Esophagus squamous epithelium (tissue), 5 donors: ENCODE measurements at regions not wholly inside any gene's neighbourhood (a gene's known extent, or its start where the extent isn't known, plus 50 kb on each side); places are given as distances from the start of the nearest gene placed in this dataset.

Experiments
- DNase-seq: peaks from one replicate; lab custom pipeline; 2025; lab: John Stamatoyannopoulos, UW
- H3K27ac ChIP-seq, 4 donors: fragments of 200-600 bp; sonication (generic); one replicate each; pipeline ENCODE4 v1.5.1; 2016 to 2019; ENCODE audit warnings: mild to moderate bottlenecking in 1 of 4
- H3K27me3 ChIP-seq, 4 donors: fragments of 200-600 bp; sonication (generic); 1 replicate in 3 of 4; 2 replicates in 1 of 4; pipeline versions ENCODE4 v1.5.1 to v1.6.0; 2017 to 2021; ENCODE audit warnings: antibody characterized with exemption in 1 of 4
- H3K36me3 ChIP-seq, 3 donors: fragments of 200-600 bp; sonication (generic); one replicate each; pipeline ENCODE4 v1.5.1; 2016 to 2019
- H3K4me1 ChIP-seq, 3 donors: fragments of 200-600 bp; sonication (generic); one replicate each; pipeline ENCODE4 v1.5.1; 2017 to 2019
- H3K4me3 ChIP-seq, 4 donors: fragments of 200-600 bp; sonication (generic); 1 replicate in 3 of 4; 2 replicates in 1 of 4; pipeline ENCODE4 v1.5.1; 2016 to 2019; ENCODE audit warnings: mild to moderate bottlenecking in 2 of 4, moderate library complexity in 1 of 4
- H3K9me3 ChIP-seq, 3 donors: fragments of 200-600 bp; sonication (generic); one replicate each; pipeline ENCODE4 v1.5.1; 2016 to 2019
- CTCF ChIP-seq, 6 experiments: fragments of 450-650 bp in 4 of 6; fragments of 200-600 bp in 2 of 6; sonication (generic) in 2 of 6; IDR thresholded peaks; one replicate each; pipeline ENCODE4 v1.5.1; 2016 to 2019; ENCODE audit warnings: antibody characterized with exemption in 6 of 6, mild to moderate bottlenecking in 4 of 6, moderate library complexity in 4 of 6
- POLR2A ChIP-seq, 4 donors: fragments of 450-650 bp; IDR thresholded peaks; one replicate each; pipeline ENCODE4 v1.6.1; 2017; ENCODE audit warnings: antibody characterized with exemption in 4 of 4, mild to moderate bottlenecking in 4 of 4, moderate library complexity in 3 of 4
- WGBS, 2 donors: methylation state at CpG; one replicate each; pipeline ENCODE4 v1.1.5; 2018; 5-methylcytosine and 5-hydroxymethylcytosine counted together
- intact Hi-C: fragments of 100-400 bp; cut with DNase I; formaldehyde crosslinking; loops from one replicate; pipeline ENCODE4 v1.15.0; 2022
- donor health status: DM: yes; HTN: yes; CAD: no.

- no peaks in the 10 kb centered on the region for H3K9me3 ChIP-seq
- intact Hi-C loops, result no loop called here
- H3K36me3 ChIP-seq, result no peaks in the 10 kb centered on the region
- WGBS, 2 donors, result 26 to 35% methylated on average over 2 of the region's 2 CpGs
- DNase-seq, result no peak
- H3K4me1 ChIP-seq, result no peaks in the 10 kb centered on the region
- H3K27me3 ChIP-seq, result no peaks in the 10 kb centered on the region
- H3K4me3 ChIP-seq, result no peak overlapping the region
- no peak for TF ChIP-seq POLR2A (IDR thresholded peaks at IDR 0.05)
- TF ChIP-seq CTCF (IDR thresholded peaks at IDR 0.05), result no peak
- H3K27ac ChIP-seq, result no peak overlapping the region
These were observed 208.4 kb downstream of the DTHD1 start for GRCh38 chr4:36489798-36490197.

- no peaks in the 10 kb centered on the region for H3K27me3 ChIP-seq
- 36 to 45% methylated on average over 1 of the region's 1 CpG for WGBS, 2 donors
- H3K36me3 ChIP-seq, result no peaks in the 10 kb centered on the region
- intact Hi-C loops, result no loop called here
- no peaks in the 10 kb centered on the region for H3K4me1 ChIP-seq
- no peak for DNase-seq
- no peak for TF ChIP-seq CTCF (IDR thresholded peaks at IDR 0.05)
- TF ChIP-seq POLR2A (IDR thresholded peaks at IDR 0.05), result no peak
- H3K4me3 ChIP-seq, result no peak overlapping the region
- no peaks in the 10 kb centered on the region for H3K9me3 ChIP-seq
- H3K27ac ChIP-seq, result no peak overlapping the region
These were observed 210.6 kb downstream of the DTHD1 start for GRCh38 chr4:36492041-36492440.

GRCh38 chr4:36492590-36492989 lies 211.2 kb downstream of the DTHD1 start:
- Histone ChIP-seq H3K36me3 (no peaks in the 10 kb centered on the region), H3K27ac (no peak overlapping the region), H3K9me3 (no peaks in the 10 kb centered on the region), H3K4me1 (no peaks in the 10 kb centered on the region), H3K27me3 (no peaks in the 10 kb centered on the region), H3K4me3 (no peak overlapping the region)
- TF ChIP-seq CTCF (IDR thresholded peaks at IDR 0.05) (no peak), POLR2A (IDR thresholded peaks at IDR 0.05) (no peak)
- intact Hi-C loops, result no loop called here
- DNase-seq, result no peak
- 87 to 97% methylated on average over 1 of the region's 1 CpG for WGBS, 2 donors

- TF ChIP-seq CTCF (IDR thresholded peaks at IDR 0.05) (no peak), POLR2A (IDR thresholded peaks at IDR 0.05) (no peak)
- intact Hi-C loops, result no loop called here
- no peak overlapping the region for H3K4me3 ChIP-seq
- H3K27ac ChIP-seq, result no peak overlapping the region
- H3K36me3 ChIP-seq, result no peaks in the 10 kb centered on the region
- WGBS, 2 donors, result 47 to 67% methylated on average over 1 of the region's 1 CpG
- H3K9me3 ChIP-seq, result no peaks in the 10 kb centered on the region
- H3K4me1 ChIP-seq, result no peaks in the 10 kb centered on the region
- no peak for DNase-seq
- no peaks in the 10 kb centered on the region for H3K27me3 ChIP-seq
These were observed 211.8 kb downstream of the DTHD1 start for GRCh38 chr4:36493251-36493650.

GRCh38 chr4:36494016-36494415 lies 212.6 kb downstream of the DTHD1 start:
- intact Hi-C loops, result no loop called here
- Histone ChIP-seq H3K36me3 (no peaks in the 10 kb centered on the region), H3K9me3 (no peaks in the 10 kb centered on the region), H3K27me3 (no peaks in the 10 kb centered on the region), H3K4me1 (no peaks in the 10 kb centered on the region), H3K4me3 (no peak overlapping the region), H3K27ac (no peak overlapping the region)
- no peak for DNase-seq
- 59 to 63% methylated on average over 2 of the region's 2 CpGs for WGBS, 2 donors
- TF ChIP-seq CTCF (IDR thresholded peaks at IDR 0.05) (no peak), POLR2A (IDR thresholded peaks at IDR 0.05) (no peak)
